H9 (cell line): ENCODE measurements at regions not wholly inside any gene's neighbourhood (a gene's known extent, or its start where the extent isn't known, plus 50 kb on each side); places are given as distances from the start of the nearest gene placed in this dataset.

ENCODE experiments used
- DNase-seq: peaks from one replicate; pipeline ENCODE4 v3.0.0-alpha.2; 2017
- H2AFZ ChIP-seq: one replicate; pipeline ENCODE4 v1.6.1; 2013; ENCODE audit warnings: mild to moderate bottlenecking, low read length, control low read depth, moderate library complexity
- H2AK5ac ChIP-seq: 2 replicates; pipeline ENCODE4 v1.6.1; 2013; ENCODE audit warnings: low read length, control low read depth, mixed read lengths; ENCODE audit not compliant: insufficient read length
- H2BK120ac ChIP-seq: one replicate; pipeline ENCODE4 v1.6.1; 2013; ENCODE audit warnings: low read depth, mild to moderate bottlenecking, low read length, control low read depth, inconsistent platforms; ENCODE audit not compliant: poor library complexity, severe bottlenecking
- H2BK12ac ChIP-seq: 2 replicates; pipeline ENCODE4 v1.6.1; 2013; ENCODE audit warnings: low read length, control low read depth, mixed read lengths, low read depth; ENCODE audit not compliant: insufficient read length
- H2BK15ac ChIP-seq: 2 replicates; pipeline ENCODE4 v1.6.1; 2013; ENCODE audit warnings: low read depth, low read length, control low read depth
- H2BK20ac ChIP-seq: one replicate; pipeline ENCODE4 v1.6.1; 2013; ENCODE audit warnings: low read depth, mild to moderate bottlenecking, low read length, control low read depth, inconsistent platforms; ENCODE audit not compliant: poor library complexity, severe bottlenecking
- H2BK5ac ChIP-seq: 2 replicates; pipeline ENCODE4 v1.6.1; 2013; ENCODE audit warnings: low read length, control low read depth, mixed read lengths; ENCODE audit not compliant: insufficient read length
- H3K14ac ChIP-seq: 2 replicates; pipeline ENCODE4 v1.6.1; 2013; ENCODE audit warnings: low read length, control low read depth; ENCODE audit not compliant: insufficient read depth
- H3K18ac ChIP-seq: 2 replicates; pipeline ENCODE4 v1.6.1; 2013; ENCODE audit warnings: low read depth, mild to moderate bottlenecking, mixed read lengths, low read length, control low read depth; ENCODE audit not compliant: insufficient read length
- H3K23ac ChIP-seq: 2 replicates; pipeline ENCODE4 v1.6.1; 2013; ENCODE audit warnings: low read length, control low read depth, mixed read lengths, low read depth; ENCODE audit not compliant: insufficient read length
- H3K23me2 ChIP-seq: 2 replicates; pipeline ENCODE4 v1.6.1; 2013; ENCODE audit warnings: low read depth, mild to moderate bottlenecking, mixed read lengths, low read length, control low read depth; ENCODE audit not compliant: insufficient read length, poor library complexity, severe bottlenecking
- H3K27ac ChIP-seq: 2 replicates; pipeline ENCODE4 v1.5.1; 2013; ENCODE audit warnings: low read length, control low read depth, mixed read lengths, low read depth; ENCODE audit not compliant: insufficient read length
- H3K27me3 ChIP-seq: 2 replicates; pipeline ENCODE4 v1.6.1; 2013; ENCODE audit warnings: low read length, control low read depth, inconsistent platforms; ENCODE audit not compliant: insufficient read depth
- H3K4ac ChIP-seq: 2 replicates; pipeline ENCODE4 v1.6.1; 2013; ENCODE audit warnings: low read depth, mild to moderate bottlenecking, control low read depth, inconsistent platforms, low read length, moderate library complexity
- H3K4me1 ChIP-seq: 2 replicates; pipeline ENCODE4 v1.6.1; 2013; ENCODE audit warnings: low read length, control low read depth, inconsistent platforms; ENCODE audit not compliant: insufficient read depth
- H3K4me2 ChIP-seq: 2 replicates; pipeline ENCODE4 v1.6.1; 2013; ENCODE audit warnings: low read length, control low read depth, mixed read lengths; ENCODE audit not compliant: insufficient read length, insufficient read depth
- H3K56ac ChIP-seq: 2 replicates; pipeline ENCODE4 v1.6.1; 2013; ENCODE audit warnings: low read depth, mild to moderate bottlenecking, mixed read lengths, low read length, control low read depth; ENCODE audit not compliant: insufficient read length
- H3K79me1 ChIP-seq: 2 replicates; pipeline ENCODE4 v1.6.1; 2013; ENCODE audit warnings: low read depth, mild to moderate bottlenecking, moderate library complexity, low read length, control low read depth, inconsistent platforms; ENCODE audit not compliant: insufficient read depth, poor library complexity, severe bottlenecking
- H3K79me2 ChIP-seq: 2 replicates; pipeline ENCODE4 v1.6.1; 2013; ENCODE audit warnings: low read length, control low read depth, inconsistent platforms; ENCODE audit not compliant: insufficient read depth
- H3K9ac ChIP-seq: 2 replicates; pipeline ENCODE4 v1.6.1; 2013; ENCODE audit warnings: low read length, control low read depth, mixed read lengths; ENCODE audit not compliant: insufficient read length; ENCODE audit errors: extremely low read depth
- H3K9me3 ChIP-seq: one replicate; pipeline ENCODE4 v1.6.1; 2013; ENCODE audit warnings: low read depth, low read length, inconsistent platforms; ENCODE audit not compliant: control insufficient read depth
- H3T11ph ChIP-seq: one replicate; pipeline ENCODE4 v1.6.1; 2013; ENCODE audit warnings: mild to moderate bottlenecking, low read length, control low read depth, inconsistent platforms
- H4K20me1 ChIP-seq: one replicate; pipeline ENCODE4 v1.6.1; 2013; ENCODE audit not compliant: control insufficient read depth, insufficient read length, insufficient read depth
- H4K5ac ChIP-seq: 2 replicates; pipeline ENCODE4 v1.6.1; 2013; ENCODE audit warnings: low read depth, mild to moderate bottlenecking, mixed read lengths, low read length, control low read depth; ENCODE audit not compliant: insufficient read length
- H4K8ac ChIP-seq: replicated peaks from 2 replicates; pipeline ENCODE4 v1.6.1; 2013; ENCODE audit warnings: low read length, control low read depth, mixed read lengths, low read depth; ENCODE audit not compliant: insufficient read length
- H4K91ac ChIP-seq: 2 replicates; pipeline ENCODE4 v1.6.1; 2013; ENCODE audit warnings: low read depth, mild to moderate bottlenecking, moderate library complexity, mixed read lengths, low read length, control low read depth; ENCODE audit not compliant: insufficient read length
- H3K27ac Mint-ChIP-seq, 3 experiments: 2 replicates in 2 of 3; 3 replicates in 1 of 3; pipeline ENCODE4 v1.8.0; 2020 to 2021; ENCODE audit warnings: mixed read lengths in 3 of 3, mild to moderate bottlenecking in 1 of 3, moderate library complexity in 1 of 3
- H3K27me3 Mint-ChIP-seq: 2 replicates; pipeline ENCODE4 v1.8.0; 2021; ENCODE audit warnings: low read depth, mild to moderate bottlenecking, moderate library complexity, mixed read lengths
- H3K36me3 Mint-ChIP-seq, 3 experiments: 2 replicates in 2 of 3; 3 replicates in 1 of 3; pipeline ENCODE4 v1.8.0; 2020 to 2021; ENCODE audit warnings: low read depth in 3 of 3, mixed read lengths in 3 of 3; ENCODE audit not compliant: insufficient read depth in 1 of 3
- H3K4me1 Mint-ChIP-seq, 2 experiments: 2 replicates each; pipeline ENCODE4 v1.8.0; 2020; ENCODE audit warnings: mixed read lengths in 2 of 2
- H3K4me3 Mint-ChIP-seq, 2 experiments: 2 replicates in 1 of 2; 3 replicates in 1 of 2; pipeline ENCODE4 v1.8.0; 2020 to 2021; ENCODE audit warnings: mild to moderate bottlenecking in 2 of 2, mixed read lengths in 2 of 2, moderate library complexity in 1 of 2
- H3K9me3 Mint-ChIP-seq, 2 experiments: 2 replicates in 1 of 2; 3 replicates in 1 of 2; pipeline ENCODE4 v1.8.0; 2020; ENCODE audit warnings: mild to moderate bottlenecking in 2 of 2, mixed read lengths in 2 of 2, moderate library complexity in 1 of 2
- WGBS: extraction: QIAGEN DNeasy Blood & Tissue Kit; methylation state at CpG from one replicate; pipeline ENCODE4 v1.1.7; 2013; ENCODE audit warnings: missing lambda C conversion rate, low lambda C conversion rate, mixed read lengths; ENCODE audit not compliant: insufficient read length; ENCODE audit errors: extremely low coverage; 5-methylcytosine and 5-hydroxymethylcytosine counted together
- TF ChIP-seq, protein P1 (sequence below): fragments of 200-600 bp; sonication (generic); conservative IDR thresholded peaks from 3 replicates; pipeline ENCODE4 v1.8.0; 2021; ENCODE audit warnings: antibody characterized with exemption, mild to moderate bottlenecking

DNA sequence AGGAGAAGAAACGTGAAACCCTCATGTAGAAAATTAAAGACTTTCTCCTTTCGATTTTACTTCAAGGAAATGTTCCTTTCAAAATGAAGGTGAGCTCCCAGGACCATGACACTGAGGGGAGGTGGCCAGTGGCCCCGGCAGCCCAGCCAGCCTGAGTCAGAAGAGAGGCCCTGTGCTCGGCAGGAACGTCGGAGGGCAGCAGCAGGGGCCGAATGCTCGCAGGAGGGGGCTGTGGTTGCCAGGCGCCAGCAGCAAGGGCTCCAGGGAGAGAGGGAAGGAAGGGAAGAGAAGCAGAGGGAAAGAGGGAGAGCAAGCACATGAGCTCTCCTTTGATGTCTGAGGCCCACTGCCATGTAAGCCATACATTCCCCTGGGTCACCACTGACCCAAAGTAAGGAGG is 73.3 kb upstream of the ACKR3 start:
- H2AFZ ChIP-seq: no peak overlapping the region

More for the DNA sequence above, 73.3 kb upstream of the ACKR3 start:
- Histone ChIP-seq H4K91ac (no peak overlapping the region), H3K79me1 (no peaks in the 10 kb centered on the region), H3K9ac (no peak overlapping the region), H2AK5ac (no peak overlapping the region), H3T11ph (no peak overlapping the region), H3K9me3 (no peaks in the 10 kb centered on the region), H2BK5ac (no peak overlapping the region), H3K4ac (no peak overlapping the region), H4K20me1 (no peaks in the 10 kb centered on the region), H3K4me1 (no peaks in the 10 kb centered on the region), H2BK12ac (no peak overlapping the region), H3K27me3 (no peaks in the 10 kb centered on the region), H3K18ac (no peak overlapping the region), H3K23me2 (no peaks in the 10 kb centered on the region), H3K27ac (no peak overlapping the region), H2BK15ac (no peak overlapping the region), H3K23ac (no peak overlapping the region), H3K14ac (no peak overlapping the region), H3K79me2 (no peaks in the 10 kb centered on the region), H4K5ac (no peak overlapping the region), H2BK120ac (no peak overlapping the region), H3K4me2 (no peak overlapping the region), H4K8ac (no peak overlapping the region), H3K56ac (no peak overlapping the region), H2BK20ac (no peak overlapping the region)
- Mint-ChIP-seq H3K36me3 (peaks cover 3 to 27% (median 15%) of the 10 kb centered on the region in 3 experiments; a peak in 5 of 7 replicates), H3K4me1 (peaks cover 0 to 7% of the 10 kb centered on the region in 2 experiments; a peak in 1 of 4 replicates), H3K27me3 (no peaks in the 10 kb centered on the region), H3K27ac (peak overlapping the region in 1 of 3 experiments; percentile 77; a peak in 1 of 7 replicates), H3K9me3 (peaks cover 0 to 7% of the 10 kb centered on the region in 2 experiments; a peak in 3 of 5 replicates), H3K4me3 (no peak overlapping the region)
- TF ChIP-seq, protein P1, sequence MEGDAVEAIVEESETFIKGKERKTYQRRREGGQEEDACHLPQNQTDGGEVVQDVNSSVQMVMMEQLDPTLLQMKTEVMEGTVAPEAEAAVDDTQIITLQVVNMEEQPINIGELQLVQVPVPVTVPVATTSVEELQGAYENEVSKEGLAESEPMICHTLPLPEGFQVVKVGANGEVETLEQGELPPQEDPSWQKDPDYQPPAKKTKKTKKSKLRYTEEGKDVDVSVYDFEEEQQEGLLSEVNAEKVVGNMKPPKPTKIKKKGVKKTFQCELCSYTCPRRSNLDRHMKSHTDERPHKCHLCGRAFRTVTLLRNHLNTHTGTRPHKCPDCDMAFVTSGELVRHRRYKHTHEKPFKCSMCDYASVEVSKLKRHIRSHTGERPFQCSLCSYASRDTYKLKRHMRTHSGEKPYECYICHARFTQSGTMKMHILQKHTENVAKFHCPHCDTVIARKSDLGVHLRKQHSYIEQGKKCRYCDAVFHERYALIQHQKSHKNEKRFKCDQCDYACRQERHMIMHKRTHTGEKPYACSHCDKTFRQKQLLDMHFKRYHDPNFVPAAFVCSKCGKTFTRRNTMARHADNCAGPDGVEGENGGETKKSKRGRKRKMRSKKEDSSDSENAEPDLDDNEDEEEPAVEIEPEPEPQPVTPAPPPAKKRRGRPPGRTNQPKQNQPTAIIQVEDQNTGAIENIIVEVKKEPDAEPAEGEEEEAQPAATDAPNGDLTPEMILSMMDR: no peak
- no CpG with 5 or more reads among the region's 9 CpGs for WGBS
- no peak for DNase-seq
